Liver (tissue), 8 donors: ENCODE measurements at regions not wholly inside any gene's neighbourhood (a gene's known extent, or its start where the extent isn't known, plus 50 kb on each side); places are given as distances from the start of the nearest gene placed in this dataset.

Source experiments
- DNase-seq: peaks from one replicate; pipeline ENCODE4 v3.0.0-alpha.2; 2017; ENCODE audit warnings: low spot score
- H3K27ac ChIP-seq, 2 donors: one replicate each; pipeline ENCODE4 v1.7.0; 2013; ENCODE audit warnings: inconsistent platforms in 2 of 2, low read length in 2 of 2, control low read depth in 1 of 2, low read depth in 1 of 2, mild to moderate bottlenecking in 1 of 2
- H3K27me3 ChIP-seq, 4 donors: one replicate each; pipeline versions ENCODE4 v1.6.1 to v1.7.0; 2013; ENCODE audit warnings: low read length in 3 of 4, inconsistent platforms in 1 of 4, mild to moderate bottlenecking in 1 of 4, moderate library complexity in 1 of 4; ENCODE audit not compliant: control insufficient read depth in 4 of 4, insufficient read depth in 4 of 4
- H3K36me3 ChIP-seq, 4 donors: one replicate each; pipeline versions ENCODE4 v1.6.1 to v1.7.0; 2013; ENCODE audit warnings: low read length in 3 of 4, mild to moderate bottlenecking in 3 of 4, low read depth in 1 of 4, moderate library complexity in 1 of 4; ENCODE audit not compliant: control insufficient read depth in 4 of 4, insufficient read depth in 3 of 4
- H3K4me1 ChIP-seq, 4 donors: one replicate each; pipeline versions ENCODE4 v1.6.1 to v1.7.0; 2013; ENCODE audit warnings: low read length in 3 of 4, mild to moderate bottlenecking in 3 of 4, moderate library complexity in 1 of 4; ENCODE audit not compliant: control insufficient read depth in 4 of 4, insufficient read depth in 4 of 4
- H3K4me3 ChIP-seq, 3 donors: one replicate each; pipeline versions ENCODE4 v1.6.1 to v1.7.0; 2013; ENCODE audit warnings: low read length in 3 of 3, control low read depth in 1 of 3, low read depth in 1 of 3, mild to moderate bottlenecking in 1 of 3
- H3K9ac ChIP-seq, 2 donors: one replicate each; pipeline ENCODE4 v1.7.0; 2013; ENCODE audit warnings: low read length in 2 of 2, mild to moderate bottlenecking in 2 of 2, moderate library complexity in 2 of 2, control low read depth in 1 of 2, low read depth in 1 of 2
- H3K9me3 ChIP-seq, 4 donors: one replicate each; pipeline versions ENCODE4 v1.6.1 to v1.7.0; 2013; ENCODE audit warnings: low read length in 3 of 4; ENCODE audit not compliant: control insufficient read depth in 4 of 4
- EGR1 ChIP-seq, 2 donors: IDR thresholded peaks; 2 replicates each; pipeline ENCODE4 v1.6.1; 2016 to 2018; ENCODE audit warnings: antibody characterized with exemption in 2 of 2, low read depth in 2 of 2
- FOXA1 ChIP-seq: IDR thresholded peaks from 2 replicates; pipeline ENCODE4 v1.6.1; 2016; ENCODE audit warnings: antibody characterized with exemption
- FOXA2 ChIP-seq: IDR thresholded peaks from 2 replicates; pipeline ENCODE4 v1.6.1; 2016; ENCODE audit warnings: antibody characterized with exemption
- GABPA ChIP-seq, 2 donors: IDR thresholded peaks in 1 of 2; conservative IDR thresholded peaks in 1 of 2; 2 replicates each; pipeline ENCODE4 v1.6.1; 2016; ENCODE audit warnings: antibody characterized with exemption in 2 of 2, mild to moderate bottlenecking in 1 of 2, moderate library complexity in 1 of 2
- HNF4A ChIP-seq, 2 donors: conservative IDR thresholded peaks; 2 replicates each; pipeline ENCODE4 v1.6.1; 2016; ENCODE audit warnings: antibody characterized with exemption in 2 of 2, mild to moderate bottlenecking in 2 of 2
- HNF4G ChIP-seq: IDR thresholded peaks from 2 replicates; pipeline ENCODE4 v1.6.1; 2016; ENCODE audit warnings: antibody characterized with exemption
- JUND ChIP-seq, 2 donors: IDR thresholded peaks; 2 replicates each; pipeline ENCODE4 v1.6.1; 2016; ENCODE audit warnings: antibody characterized with exemption in 2 of 2
- NR2F2 ChIP-seq: IDR thresholded peaks from 2 replicates; pipeline ENCODE4 v1.6.1; 2016; ENCODE audit warnings: antibody characterized with exemption
- RAD21 ChIP-seq, 2 donors: IDR thresholded peaks; 2 replicates each; pipeline ENCODE4 v1.6.1; 2016; ENCODE audit warnings: antibody characterized with exemption in 2 of 2, mild to moderate bottlenecking in 2 of 2
- RXRA ChIP-seq, 2 donors: IDR thresholded peaks; 2 replicates each; pipeline ENCODE4 v1.6.1; 2017 to 2018; ENCODE audit warnings: antibody characterized with exemption in 2 of 2, mild to moderate bottlenecking in 1 of 2
- SP1 ChIP-seq: IDR thresholded peaks from 2 replicates; pipeline ENCODE4 v1.6.1; 2018; ENCODE audit warnings: antibody characterized with exemption, mild to moderate bottlenecking
- TAF1 ChIP-seq: conservative IDR thresholded peaks from 2 replicates; pipeline ENCODE4 v1.6.1; 2016; ENCODE audit warnings: antibody characterized with exemption, mild to moderate bottlenecking
- YY1 ChIP-seq: IDR thresholded peaks from 2 replicates; pipeline ENCODE4 v1.6.1; 2016; ENCODE audit warnings: antibody characterized with exemption, mild to moderate bottlenecking
- WGBS: extraction: QIAGEN DNeasy Blood & Tissue Kit; methylation state at CpG from one replicate; pipeline ENCODE4 v1.1.7; 2013; 5-methylcytosine and 5-hydroxymethylcytosine counted together
- TF ChIP-seq, protein P1 (sequence below): IDR thresholded peaks from 2 replicates; pipeline ENCODE4 v1.6.1; 2016; ENCODE audit warnings: antibody characterized with exemption, mild to moderate bottlenecking
- TF ChIP-seq, protein P2 (sequence below): IDR thresholded peaks from 2 replicates; pipeline ENCODE4 v1.6.1; 2016; ENCODE audit warnings: antibody characterized with exemption
- TF ChIP-seq, protein P3 (sequence below): IDR thresholded peaks from 2 replicates; pipeline ENCODE4 v1.6.1; 2016; ENCODE audit warnings: antibody characterized with exemption
- TF ChIP-seq, protein P4 (sequence below): fragments of 150-350 bp; IDR thresholded peaks from 2 replicates; pipeline ENCODE4 v1.5.1; 2017; ENCODE audit warnings: improper control_type of control experiment, low read depth, low read length; ENCODE audit not compliant: missing input control
- TF ChIP-seq, protein P5 (sequence below): IDR thresholded peaks from 2 replicates; pipeline ENCODE4 v1.6.1; 2016; ENCODE audit warnings: antibody characterized with exemption
- donor health status: healthy.
- donor health status: healthy.
- donor health status: healthy.
- donor health status: healthy.
- donor health status: healthy.

DNA sequence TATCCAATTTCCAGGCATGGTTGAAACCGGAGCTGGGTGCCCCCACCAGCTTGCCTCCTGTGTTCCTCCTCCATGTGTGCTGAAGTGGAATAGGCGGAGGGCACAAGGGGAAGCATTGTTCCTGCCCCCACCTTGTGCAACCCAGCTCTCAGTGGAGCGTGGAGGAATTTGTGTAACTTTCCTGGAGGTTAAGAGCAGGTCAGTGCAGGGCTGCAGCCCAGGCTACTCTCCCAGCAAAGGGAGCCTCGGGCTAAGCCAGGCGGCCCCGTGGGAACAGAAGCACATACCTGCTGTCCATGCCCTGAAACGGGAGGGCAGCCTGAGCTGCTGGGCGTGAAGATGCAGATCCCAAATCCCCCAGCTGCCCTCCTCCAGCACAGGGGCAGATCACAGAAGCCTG is 158.8 kb upstream of the LHX1 start:
- 19% methylated on average over 8 of the region's 8 CpGs for WGBS
- Histone ChIP-seq H3K36me3 (no peaks in the 10 kb centered on the region), H3K27ac (no peak overlapping the region), H3K9me3 (no peaks in the 10 kb centered on the region), H3K4me1 (no peaks in the 10 kb centered on the region), H3K9ac (no peak overlapping the region), H3K27me3 (peaks cover 0 to 18% (median 3%) of the 10 kb centered on the region in 4 donors), H3K4me3 (no peak overlapping the region)
- TF ChIP-seq YY1 (no peak), TAF1 (no peak), JUND (IDR thresholded peaks at IDR 0.05) (no peak), RXRA (IDR thresholded peaks at IDR 0.05) (no peak)
- TF ChIP-seq, protein P1, sequence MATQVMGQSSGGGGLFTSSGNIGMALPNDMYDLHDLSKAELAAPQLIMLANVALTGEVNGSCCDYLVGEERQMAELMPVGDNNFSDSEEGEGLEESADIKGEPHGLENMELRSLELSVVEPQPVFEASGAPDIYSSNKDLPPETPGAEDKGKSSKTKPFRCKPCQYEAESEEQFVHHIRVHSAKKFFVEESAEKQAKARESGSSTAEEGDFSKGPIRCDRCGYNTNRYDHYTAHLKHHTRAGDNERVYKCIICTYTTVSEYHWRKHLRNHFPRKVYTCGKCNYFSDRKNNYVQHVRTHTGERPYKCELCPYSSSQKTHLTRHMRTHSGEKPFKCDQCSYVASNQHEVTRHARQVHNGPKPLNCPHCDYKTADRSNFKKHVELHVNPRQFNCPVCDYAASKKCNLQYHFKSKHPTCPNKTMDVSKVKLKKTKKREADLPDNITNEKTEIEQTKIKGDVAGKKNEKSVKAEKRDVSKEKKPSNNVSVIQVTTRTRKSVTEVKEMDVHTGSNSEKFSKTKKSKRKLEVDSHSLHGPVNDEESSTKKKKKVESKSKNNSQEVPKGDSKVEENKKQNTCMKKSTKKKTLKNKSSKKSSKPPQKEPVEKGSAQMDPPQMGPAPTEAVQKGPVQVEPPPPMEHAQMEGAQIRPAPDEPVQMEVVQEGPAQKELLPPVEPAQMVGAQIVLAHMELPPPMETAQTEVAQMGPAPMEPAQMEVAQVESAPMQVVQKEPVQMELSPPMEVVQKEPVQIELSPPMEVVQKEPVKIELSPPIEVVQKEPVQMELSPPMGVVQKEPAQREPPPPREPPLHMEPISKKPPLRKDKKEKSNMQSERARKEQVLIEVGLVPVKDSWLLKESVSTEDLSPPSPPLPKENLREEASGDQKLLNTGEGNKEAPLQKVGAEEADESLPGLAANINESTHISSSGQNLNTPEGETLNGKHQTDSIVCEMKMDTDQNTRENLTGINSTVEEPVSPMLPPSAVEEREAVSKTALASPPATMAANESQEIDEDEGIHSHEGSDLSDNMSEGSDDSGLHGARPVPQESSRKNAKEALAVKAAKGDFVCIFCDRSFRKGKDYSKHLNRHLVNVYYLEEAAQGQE: no peak
- TF ChIP-seq, protein P2, sequence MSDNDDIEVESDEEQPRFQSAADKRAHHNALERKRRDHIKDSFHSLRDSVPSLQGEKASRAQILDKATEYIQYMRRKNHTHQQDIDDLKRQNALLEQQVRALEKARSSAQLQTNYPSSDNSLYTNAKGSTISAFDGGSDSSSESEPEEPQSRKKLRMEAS: no peak
- TF ChIP-seq, protein P3, sequence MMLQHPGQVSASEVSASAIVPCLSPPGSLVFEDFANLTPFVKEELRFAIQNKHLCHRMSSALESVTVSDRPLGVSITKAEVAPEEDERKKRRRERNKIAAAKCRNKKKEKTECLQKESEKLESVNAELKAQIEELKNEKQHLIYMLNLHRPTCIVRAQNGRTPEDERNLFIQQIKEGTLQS: no peak
- DNase-seq: no peak

DNA sequence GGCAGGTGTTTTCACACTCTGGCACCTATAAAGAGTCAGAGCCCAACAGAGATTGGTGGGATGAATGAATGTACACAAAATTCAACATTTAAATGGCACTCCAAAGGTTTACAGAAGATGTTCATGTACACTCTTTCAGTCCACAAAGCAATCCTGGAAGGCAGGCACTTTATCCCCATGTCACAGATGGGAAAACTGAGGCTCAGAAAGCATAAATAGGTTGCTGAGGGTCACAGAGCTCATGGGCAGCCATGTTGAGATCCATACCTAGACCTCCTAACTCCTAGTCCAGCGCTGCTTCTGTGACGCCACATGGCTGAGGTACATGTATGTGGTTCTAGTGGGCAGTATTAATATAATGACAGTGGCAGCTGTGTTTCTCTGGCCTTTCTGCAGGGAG is 157.7 kb upstream of the LHX1 start:
- Histone ChIP-seq H3K27me3 (peaks cover 0 to 18% (median 3%) of the 10 kb centered on the region in 4 donors), H3K36me3 (no peaks in the 10 kb centered on the region), H3K4me1 (no peaks in the 10 kb centered on the region), H3K4me3 (no peak overlapping the region), H3K27ac (no peak overlapping the region), H3K9me3 (no peaks in the 10 kb centered on the region), H3K9ac (no peak overlapping the region)
- no peak for DNase-seq
- WGBS: 94% methylated on average over 2 of the region's 2 CpGs
- no peak for TF ChIP-seq TAF1
- TF ChIP-seq, protein P2: no peak
- no peak for TF ChIP-seq SP1
- TF ChIP-seq NR2F2: no peak
- TF ChIP-seq HNF4G: no peak
- no peak for TF ChIP-seq RAD21 (IDR thresholded peaks at IDR 0.05)
- TF ChIP-seq FOXA1: no peak
- TF ChIP-seq, protein P4, sequence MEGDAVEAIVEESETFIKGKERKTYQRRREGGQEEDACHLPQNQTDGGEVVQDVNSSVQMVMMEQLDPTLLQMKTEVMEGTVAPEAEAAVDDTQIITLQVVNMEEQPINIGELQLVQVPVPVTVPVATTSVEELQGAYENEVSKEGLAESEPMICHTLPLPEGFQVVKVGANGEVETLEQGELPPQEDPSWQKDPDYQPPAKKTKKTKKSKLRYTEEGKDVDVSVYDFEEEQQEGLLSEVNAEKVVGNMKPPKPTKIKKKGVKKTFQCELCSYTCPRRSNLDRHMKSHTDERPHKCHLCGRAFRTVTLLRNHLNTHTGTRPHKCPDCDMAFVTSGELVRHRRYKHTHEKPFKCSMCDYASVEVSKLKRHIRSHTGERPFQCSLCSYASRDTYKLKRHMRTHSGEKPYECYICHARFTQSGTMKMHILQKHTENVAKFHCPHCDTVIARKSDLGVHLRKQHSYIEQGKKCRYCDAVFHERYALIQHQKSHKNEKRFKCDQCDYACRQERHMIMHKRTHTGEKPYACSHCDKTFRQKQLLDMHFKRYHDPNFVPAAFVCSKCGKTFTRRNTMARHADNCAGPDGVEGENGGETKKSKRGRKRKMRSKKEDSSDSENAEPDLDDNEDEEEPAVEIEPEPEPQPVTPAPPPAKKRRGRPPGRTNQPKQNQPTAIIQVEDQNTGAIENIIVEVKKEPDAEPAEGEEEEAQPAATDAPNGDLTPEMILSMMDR: no peak
- TF ChIP-seq YY1: no peak
- TF ChIP-seq, protein P1: no peak
- TF ChIP-seq GABPA (IDR thresholded peaks at IDR 0.05 in 1 of 2, conservative IDR thresholded peaks at IDR 0.05 in 1 of 2): no peak
- no peak for TF ChIP-seq RXRA (IDR thresholded peaks at IDR 0.05)
- no peak for TF ChIP-seq HNF4A (conservative IDR thresholded peaks at IDR 0.05)
- TF ChIP-seq FOXA2: no peak
- TF ChIP-seq EGR1 (IDR thresholded peaks at IDR 0.05; ENCODE audit: low read depth in 2 of 2): no peak
- TF ChIP-seq, protein P5, sequence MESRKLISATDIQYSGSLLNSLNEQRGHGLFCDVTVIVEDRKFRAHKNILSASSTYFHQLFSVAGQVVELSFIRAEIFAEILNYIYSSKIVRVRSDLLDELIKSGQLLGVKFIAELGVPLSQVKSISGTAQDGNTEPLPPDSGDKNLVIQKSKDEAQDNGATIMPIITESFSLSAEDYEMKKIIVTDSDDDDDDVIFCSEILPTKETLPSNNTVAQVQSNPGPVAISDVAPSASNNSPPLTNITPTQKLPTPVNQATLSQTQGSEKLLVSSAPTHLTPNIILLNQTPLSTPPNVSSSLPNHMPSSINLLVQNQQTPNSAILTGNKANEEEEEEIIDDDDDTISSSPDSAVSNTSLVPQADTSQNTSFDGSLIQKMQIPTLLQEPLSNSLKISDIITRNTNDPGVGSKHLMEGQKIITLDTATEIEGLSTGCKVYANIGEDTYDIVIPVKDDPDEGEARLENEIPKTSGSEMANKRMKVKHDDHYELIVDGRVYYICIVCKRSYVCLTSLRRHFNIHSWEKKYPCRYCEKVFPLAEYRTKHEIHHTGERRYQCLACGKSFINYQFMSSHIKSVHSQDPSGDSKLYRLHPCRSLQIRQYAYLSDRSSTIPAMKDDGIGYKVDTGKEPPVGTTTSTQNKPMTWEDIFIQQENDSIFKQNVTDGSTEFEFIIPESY: no peak
- TF ChIP-seq JUND (IDR thresholded peaks at IDR 0.05): no peak
- TF ChIP-seq, protein P3: no peak
